ENCODE measurements at regions not wholly inside any gene's neighbourhood (a gene's known extent, or its start where the extent isn't known, plus 50 kb on each side); places are given as distances from the start of the nearest gene placed in this dataset.

DNA sequence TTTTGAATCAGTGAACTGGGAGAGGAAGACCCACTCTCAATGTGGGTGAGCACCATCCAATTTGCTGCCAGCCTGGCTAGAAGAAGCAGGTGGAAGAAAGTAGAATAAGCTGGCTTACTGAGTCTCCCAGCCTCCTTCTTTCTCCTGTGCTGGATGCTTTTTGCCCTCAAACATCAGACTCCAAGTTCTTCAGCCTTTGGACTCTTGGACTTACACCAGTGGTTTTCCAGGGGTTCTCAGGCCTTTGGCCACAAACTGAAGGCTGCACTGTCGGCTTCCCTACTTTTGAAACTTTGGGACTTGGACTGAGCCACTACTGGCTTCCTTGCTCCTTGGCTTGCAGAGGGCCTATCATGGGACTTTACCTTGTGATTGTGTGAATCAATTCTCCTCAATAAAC is 804.2 kb upstream of the SLITRK1 start:
- no peak for DNase-seq

DNA sequence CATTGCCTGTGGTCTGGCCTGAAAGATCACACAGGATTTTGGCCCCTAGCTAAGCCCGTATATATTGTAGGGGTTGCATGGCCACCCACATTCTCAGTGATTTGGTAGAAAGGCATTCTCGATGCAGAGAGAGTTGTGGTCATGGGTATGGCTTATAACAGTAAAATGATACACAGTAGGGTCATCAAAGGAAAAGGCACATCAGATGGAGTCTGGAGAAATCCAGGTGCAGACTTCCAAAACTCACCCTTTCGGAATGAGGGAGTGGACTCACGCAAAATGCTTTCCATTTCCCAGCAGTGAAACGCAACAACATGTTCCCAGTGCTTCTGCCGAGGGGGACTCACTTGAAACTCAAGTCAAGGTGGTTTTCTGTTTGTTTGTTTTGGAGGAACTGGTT is 802.5 kb upstream of the SLITRK1 start:
- no peak for DNase-seq

DNA sequence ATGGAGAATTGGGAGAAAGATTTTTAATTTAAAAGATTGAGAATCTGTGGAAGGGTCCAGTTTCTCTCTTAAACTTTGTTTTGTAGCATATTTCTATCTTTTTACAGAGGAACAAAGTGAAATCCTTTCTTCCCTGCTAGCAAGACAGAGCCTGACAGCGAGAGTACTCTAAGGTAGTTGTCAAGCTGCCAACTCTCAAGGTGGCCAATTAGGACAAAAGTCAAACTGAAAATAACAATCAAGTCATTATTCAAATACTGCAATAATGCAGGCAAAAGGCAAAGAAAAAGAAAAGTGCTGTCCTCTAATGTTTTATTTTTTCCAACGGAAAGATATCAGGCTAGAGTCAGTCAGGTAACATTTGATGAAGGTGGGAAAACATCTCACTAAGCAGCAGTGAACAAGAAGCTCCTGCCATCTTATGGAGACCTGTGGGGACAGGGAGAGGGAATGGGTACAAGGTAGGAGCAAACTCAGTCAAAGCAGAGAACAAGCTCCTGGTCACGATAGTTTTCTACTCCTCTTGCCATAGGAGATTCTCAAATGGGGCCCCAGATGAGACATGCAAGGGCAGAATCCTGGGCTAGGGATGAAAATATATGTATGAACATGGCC is 801.9 kb upstream of the SLITRK1 start:
- no peak for DNase-seq

DNA sequence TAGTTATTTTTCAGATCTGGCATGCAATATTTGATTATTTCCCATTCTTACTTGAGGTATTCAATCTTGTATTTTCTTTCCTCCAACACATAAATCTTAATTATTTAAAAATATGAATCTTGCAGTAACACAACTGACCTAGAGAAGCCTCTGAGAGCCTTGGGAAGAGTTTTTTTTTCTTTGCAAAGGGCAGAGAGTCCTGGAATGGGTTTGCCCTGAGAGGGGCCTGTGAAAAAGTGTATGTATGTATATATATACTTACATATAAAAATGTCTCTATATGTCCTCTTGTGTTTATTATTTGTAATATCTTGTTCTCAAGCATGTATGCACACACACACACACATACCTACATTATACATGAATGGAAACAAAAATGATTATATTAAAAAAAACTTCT is 801.2 kb upstream of the SLITRK1 start:
- no peak for DNase-seq

DNA sequence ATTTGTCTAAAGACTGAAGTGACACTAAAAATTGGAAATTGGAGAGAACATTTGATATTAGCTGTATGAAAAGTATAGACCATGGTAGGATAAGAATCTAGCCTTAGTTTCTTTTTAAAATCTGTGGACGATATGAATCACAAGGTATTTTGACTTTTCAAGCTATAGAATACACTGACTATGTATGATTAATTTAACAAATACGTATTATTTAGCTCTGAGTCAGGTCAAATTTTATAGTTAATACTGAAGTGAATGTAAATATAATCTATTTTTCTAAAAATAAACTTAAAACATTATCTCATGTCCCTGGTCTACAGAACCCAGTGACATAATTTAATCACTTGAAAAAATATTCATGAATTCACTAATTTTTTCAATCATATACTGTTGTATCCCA is 795.6 kb upstream of the SLITRK1 start:
- DNase-seq: no peak

DNA sequence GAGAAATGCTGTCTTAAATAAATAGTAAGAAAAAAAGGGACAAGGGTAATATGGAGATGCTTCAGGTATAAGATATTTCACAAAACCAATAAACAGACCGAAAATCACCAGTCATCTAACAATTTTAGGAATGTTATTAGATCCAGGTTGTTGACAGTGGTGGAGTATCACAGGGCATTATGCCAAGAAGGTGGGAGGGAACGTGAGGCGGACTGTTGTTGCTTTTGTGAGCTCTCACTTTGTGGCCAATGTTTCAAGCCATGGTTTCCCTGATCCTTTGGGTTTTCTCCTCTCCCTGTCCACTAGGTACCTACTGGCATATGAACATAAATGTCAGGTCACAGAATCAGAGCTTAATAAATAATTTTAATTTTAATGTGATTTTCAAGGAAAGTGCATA is 790.3 kb upstream of the SLITRK1 start:
- DNase-seq: no peak

DNA sequence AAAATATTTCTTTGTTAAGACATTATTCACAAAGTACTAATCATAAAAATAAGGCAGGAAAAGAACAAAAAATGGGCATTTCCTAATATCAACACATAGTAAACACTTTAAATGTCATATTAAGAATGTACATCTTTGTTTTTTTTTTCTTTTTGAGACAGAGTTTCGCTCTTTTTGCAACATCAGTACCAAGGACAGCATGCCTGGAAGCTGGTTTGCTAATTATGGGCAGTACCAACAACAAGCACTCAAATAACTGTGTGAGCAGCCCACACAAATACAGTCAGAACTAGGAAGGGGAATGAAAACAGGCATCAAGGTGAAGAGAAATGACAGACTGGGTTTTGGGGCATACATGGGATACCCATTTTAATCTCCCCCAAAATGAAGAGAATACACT is 788.0 kb upstream of the SLITRK1 start:
- DNase-seq: no peak

DNA sequence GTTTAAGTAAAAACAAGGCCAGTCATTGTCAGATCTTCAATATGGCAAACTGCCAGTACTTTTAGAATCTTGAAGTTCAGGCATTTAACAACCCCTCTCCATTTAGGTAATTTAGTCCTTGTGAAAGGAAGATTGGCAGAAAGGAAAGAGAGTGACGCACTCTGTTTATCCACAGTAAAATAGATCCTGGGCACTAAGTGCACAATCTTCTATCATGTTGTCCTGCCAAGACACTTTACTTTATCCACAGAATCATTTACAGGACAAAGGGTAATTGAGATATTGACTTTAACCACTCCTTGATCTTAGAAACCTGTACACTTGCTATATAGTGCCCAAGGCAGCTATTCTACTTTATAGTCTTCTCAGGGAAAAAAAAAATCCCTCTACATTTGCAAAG is 786.4 kb upstream of the SLITRK1 start:
- no peak for DNase-seq

DNA sequence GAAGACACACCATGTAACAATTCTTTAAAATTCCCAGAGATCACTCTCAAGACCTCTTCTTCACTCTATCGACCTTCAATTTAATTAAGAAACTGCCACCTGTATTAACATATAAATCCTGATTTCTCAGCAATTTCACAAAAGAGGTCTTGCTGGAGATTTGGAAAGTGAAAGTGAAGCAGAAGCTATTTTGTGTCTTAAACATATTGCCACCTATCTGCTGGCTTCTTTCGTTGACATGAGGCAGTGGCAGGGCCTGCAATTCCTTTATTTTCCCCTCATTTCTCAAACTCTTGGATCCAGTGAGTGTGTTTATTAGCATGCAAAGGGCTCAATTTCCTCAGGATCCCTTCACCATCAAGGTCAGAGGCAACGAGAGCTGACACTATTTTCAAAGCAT is 780.2 kb upstream of the SLITRK1 start:
- no peak for DNase-seq

DNA sequence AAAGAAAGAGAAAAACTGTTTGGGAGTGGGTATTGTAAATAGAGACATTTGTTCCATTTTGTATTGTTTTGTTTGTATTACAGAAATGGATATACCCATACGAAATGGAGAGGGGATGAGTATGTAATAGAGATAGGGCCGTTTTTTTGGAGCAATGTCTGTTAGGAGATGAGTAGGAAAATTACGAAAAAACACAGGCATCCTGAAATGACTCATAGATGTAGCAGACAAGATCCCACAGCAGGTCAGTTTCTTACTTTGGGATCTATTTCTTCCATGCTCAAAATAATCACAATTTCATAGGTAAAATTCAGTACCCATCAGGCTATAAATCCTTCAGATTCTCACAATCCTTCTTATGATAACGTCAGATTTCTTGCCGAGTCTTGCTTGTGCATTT is 779.4 kb upstream of the SLITRK1 start:
- no peak for DNase-seq

DNA sequence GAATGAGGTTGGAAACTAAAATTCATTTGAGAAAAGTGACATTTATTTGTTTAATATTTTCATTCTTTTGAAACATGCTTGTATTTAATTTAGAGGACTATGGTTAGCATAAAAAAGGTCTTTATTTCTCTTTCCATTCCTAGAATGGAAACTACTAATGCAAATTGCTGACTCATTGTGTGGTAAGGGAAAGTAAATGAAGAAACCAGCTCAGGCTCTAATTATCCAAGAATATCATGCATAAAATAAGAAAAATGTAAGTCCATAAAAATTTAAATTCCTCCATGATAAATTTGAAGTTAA is 777.0 kb upstream of the SLITRK1 start:
- no peak for DNase-seq

DNA sequence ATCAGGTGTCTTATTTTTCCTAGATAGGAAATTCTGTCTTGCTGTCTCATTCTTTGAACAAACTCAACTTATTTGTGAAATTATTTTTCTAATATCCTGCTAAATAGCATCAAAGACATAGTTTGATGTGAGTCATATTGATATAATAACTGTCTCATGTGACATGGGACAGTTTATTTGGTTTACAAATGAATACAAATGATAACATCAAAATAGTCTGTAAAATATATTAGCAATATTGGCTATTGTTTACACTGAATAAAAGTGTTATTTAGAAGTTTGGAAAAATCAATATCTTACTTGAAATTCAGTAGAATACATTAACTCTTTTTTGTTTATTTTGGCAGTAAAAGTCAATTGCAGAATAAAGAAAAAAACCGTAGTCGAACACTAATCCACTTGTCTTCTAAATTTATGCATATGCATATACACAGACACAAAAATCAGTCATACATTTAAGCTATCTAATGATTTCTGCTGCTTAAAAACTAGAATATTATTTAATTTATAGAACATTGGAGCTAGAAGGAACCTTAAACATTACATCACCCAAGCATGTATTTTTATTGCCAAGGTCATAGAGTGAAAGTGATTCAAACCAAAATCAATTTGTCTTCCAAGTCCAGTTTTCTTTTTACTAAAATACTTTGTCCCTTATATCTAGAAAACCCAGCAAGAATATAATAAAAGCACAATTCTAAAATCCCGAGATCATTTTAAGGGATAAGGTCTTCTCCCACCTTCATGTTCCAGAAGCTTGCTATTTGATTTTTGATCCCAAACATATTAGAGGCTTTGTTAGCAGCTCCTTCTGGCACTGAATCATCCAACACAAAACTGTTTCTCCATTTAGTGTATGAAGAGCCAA is 776.5 kb upstream of the SLITRK1 start:
- no peak for DNase-seq

DNA sequence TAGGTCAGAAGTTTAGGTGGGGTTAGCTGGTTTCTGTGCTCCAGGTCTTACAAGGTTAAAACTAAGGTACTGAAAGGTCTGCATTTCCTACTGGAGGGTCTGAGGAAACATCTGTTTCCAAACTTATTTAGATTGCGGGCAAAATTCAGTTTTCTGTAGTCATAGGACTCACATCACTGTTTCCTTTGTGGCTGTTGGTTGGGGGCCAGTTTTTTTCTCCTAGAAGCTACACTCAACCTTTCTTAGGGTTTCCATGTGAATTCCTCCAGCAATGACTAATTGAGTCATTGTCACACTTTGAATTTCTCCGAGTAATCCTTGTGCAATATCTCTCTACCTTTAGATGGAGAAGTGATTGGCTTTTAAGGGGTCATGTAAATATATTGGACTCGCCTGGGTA is 773.4 kb upstream of the SLITRK1 start:
- DNase-seq: no peak

DNA sequence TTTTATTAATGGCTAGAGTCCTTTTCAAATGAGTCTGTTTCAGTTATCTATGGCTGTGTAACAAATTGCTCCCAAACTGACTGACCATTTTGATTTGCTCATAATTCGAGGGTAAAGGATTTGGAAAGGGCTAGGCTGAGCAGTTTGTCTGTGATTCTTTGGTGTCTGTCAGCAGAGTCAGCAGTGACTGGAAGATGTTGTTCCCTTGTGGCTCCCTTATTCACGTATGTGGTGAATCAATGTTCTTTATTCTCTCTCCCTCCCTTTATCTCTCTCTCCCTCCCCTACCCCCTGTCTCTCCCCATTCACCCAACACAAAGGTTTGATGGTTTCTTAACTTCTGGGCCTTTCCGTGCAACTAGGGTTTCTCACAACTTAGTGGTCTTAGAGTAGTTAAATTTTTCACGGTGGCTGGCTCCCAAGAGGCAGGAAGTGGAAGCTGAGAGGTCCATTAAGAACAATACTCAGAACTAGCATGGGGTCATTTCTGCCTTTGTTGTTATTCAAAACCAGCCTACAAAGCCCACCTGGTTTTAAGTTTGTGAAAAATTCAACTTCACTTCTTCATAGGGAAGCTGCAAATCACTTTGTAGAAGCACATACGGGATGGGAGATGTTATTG is 772.5 kb upstream of the SLITRK1 start:
- no peak for DNase-seq

DNA sequence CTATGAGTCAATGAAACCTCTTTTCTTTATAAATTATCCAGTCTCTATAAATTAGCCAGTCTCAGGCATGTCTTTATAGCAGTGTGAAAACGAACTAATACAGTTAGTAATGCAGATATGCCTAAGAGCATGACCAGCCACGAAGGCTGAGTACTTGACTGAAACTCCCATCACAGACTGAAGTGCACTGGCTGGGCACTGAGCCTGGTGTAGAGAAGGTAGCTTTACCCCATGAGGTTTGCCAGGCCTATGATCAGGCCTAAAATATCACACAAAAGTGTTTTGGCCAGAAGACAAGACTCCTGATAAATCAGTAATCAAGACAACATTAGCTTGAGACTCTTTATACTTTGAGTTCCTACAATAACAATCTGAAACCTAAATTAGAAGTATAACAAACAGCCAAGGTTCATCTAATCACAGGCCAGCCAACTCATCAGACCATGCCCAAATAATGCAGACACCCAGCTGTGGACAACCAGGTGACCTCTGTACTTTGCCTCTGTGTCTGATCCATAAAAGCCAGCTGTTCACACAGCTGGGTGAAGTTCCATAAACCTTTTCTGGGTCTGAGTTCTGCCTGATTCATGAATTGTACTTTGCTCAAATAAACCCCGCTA is 771.8 kb upstream of the SLITRK1 start:
- no peak for DNase-seq

DNA sequence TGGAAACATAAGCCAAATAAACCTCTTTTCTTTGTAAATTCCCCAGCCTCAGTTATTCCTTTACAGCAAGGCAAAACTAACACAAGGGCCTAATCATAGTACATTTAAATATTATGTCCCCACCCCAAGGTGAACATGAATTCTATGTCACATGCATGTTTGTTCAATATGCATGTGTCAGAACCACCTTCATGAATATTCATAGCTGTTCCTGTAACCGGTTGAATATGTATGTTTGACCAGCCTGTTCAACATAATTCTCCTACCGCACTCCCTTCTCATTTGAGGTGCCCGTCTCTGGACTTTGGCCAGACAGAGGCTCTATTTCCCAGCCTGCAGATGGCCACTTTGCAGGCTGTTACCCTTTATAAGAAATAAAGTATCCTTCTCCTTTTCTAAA is 769.4 kb upstream of the SLITRK1 start:
- DNase-seq: no peak

DNA sequence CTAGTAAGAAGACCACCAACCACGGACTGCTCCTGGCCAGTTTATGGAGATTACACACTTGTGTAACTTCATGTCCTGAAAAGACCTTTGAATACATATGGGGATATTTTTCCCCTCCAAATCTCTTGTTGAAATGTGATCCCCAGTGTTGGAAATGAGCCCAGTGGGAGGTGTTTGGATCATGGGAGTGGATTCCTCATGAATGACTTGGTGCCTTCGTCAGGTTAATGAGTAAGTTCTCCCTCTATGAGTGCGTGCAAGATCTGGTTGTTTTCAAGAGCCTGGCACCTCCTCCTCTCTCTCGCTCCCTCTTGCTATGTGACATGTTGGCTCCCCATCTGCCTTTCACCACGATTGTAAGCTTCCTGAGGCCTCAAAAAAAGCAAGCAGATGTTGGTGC is 769.0 kb upstream of the SLITRK1 start:
- DNase-seq: no peak

DNA sequence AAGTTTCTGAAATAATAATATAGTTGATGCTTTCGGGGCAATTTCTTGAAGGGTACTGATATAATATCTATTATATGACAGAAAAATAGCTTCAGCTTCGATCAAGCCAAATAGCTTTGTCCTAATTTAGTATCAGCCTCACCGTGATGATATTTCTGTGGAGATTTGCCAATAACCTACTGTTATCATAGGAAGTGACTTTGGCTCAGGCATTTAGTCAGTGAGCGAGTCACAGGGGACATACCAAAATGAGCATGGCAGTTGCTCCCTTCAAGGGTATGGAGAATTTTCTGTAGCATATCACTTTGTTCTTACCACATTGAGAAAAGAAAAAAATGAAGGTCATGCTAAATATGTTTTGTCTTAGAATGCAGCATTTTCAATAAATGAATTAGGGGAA is 767.6 kb upstream of the SLITRK1 start:
- DNase-seq: no peak

DNA sequence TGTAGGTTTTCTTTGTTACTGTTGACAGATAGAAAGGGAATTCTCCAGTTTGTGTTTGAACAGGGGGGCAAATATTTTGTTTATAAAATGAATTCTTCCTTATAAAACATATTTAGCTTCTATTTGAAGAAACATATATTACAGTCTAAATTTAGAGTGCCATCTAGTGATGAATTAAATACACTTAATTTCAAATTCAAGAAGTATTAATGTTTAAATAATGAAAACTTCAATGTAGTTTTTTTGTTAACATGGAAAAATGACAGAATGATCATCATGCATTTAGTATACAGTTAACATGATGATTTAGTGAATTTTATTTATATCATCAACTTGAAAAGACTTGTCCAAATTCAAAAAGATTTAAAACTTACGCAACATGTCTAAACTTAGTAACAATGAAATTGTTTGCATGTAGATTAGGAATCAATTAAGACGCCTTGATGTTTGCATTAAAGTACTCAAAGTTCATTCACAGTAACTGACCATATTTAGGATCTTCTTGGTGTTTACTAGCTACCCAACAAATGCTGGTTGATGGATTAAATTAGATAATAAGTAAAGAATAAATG is 765.9 kb upstream of the SLITRK1 start:
- DNase-seq: no peak

DNA sequence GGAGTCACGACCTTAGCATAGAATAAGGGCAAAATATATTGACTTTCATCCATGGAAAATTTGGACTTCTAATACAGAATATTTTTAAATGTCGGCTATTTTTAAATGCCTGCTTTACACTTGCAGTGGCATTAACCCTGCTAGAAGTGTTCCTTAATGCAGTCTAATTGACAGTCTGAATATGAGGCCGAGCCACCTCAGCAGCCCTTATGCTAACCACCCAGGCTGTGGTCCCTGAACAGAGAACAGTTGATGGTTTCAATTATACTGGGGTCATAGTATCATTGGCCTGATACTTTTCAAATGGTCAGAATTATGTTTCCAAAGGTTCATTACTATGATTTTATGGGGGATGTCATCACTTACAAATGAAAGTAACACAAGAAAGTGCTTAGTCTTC is 764.7 kb upstream of the SLITRK1 start:
- no peak for DNase-seq

DNA sequence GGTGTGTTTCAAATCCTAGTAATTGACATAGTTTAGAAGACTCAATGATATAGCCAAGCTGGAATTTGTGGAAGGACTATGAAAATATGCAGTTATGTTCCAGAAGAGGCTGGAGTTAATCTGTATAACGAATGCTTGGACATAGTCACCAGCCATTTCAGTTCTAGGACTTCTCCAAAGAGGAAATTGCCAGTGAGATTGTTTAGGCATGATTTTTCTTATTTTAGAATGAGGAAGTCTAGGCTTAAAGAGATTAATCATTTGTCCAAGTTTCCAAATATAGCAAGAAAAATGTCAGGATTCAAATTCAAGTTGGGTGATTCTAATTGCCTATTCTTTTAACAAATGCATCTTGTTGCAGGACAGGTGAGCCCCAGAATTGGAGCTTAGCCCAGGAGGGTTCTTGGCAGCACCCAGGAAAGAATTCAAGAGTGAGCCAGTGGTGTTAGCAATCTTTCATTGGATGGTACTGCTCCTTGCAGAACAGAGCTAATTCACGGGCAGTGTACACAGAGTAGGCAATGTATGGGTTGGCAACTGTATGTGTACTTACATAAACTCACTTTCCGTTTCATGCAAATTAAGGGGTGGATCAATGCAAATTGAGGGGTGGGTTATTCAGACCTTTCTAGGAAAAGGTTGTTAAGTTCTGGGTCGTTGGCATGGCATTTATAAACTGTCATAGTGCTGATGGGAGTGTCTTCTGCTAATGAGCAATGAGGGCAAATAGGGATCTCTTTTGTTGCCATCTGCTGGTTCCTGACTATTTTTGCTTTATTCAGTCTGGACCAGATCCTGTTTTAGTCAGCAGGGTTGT is 763.1 kb upstream of the SLITRK1 start:
- no peak for DNase-seq

DNA sequence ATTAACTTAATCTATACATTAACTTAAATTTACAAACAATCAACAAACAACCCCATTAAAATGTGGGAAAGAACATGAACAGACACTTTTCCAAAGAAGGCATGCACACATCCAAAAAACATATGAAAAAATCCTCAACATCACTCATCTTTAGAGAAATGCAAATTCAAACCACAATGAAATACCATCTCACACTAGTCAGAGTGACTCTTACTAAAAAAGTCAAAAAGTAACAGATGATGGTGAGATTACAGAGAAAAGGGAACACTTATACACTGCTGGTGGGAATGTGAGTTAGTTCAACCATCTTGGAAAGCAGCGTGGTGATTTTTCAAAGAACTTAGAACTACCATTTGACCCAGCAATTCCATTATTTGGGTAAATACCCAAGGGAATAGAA is 759.2 kb upstream of the SLITRK1 start:
- DNase-seq: no peak

DNA sequence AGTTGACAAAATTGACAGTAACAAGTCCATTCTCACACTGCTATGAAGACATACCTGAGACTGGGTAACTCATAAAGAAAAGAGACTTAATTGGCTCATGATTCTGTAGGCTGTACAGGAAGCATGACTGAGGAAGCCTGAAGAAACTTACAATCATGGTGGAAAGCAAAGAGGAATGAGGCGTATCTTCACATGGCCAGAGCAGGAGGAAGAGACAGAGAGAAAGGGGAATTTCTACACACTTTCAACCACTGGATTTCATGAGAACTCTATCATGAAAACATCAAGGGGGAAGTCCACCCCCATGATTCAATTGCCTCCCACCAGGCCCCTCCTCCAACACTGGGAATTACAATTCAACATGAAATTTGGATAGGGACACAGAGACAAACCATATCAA is 758.4 kb upstream of the SLITRK1 start:
- DNase-seq: no peak

Measured in left hindlimb (tissue), 1 donor.